Stimulated activated CD4-positive, alpha-beta T cell treated with anti-CD3 and anti-CD28 coated beads, TNF-alpha, amount 100 ng/mL, for 24 hours (primary cell): ENCODE measurements at regions not wholly inside any gene's neighbourhood (a gene's known extent, or its start where the extent isn't known, plus 50 kb on each side); places are given as distances from the start of the nearest gene placed in this dataset.

Source experiments
- DNase-seq, 3 experiments: peaks; one replicate each; pipeline ENCODE4 v3.0.0-alpha.2; 2020; ENCODE audit warnings: low read depth in 3 of 3

GRCh38 chr6:105966481-105966880 is 119.7 kb upstream of the PRDM1 start:
- no peak for DNase-seq

GRCh38 chr6:105964979-105965760 is 121.0 kb upstream of the PRDM1 start:
- DNase-seq = no peak

DNA sequence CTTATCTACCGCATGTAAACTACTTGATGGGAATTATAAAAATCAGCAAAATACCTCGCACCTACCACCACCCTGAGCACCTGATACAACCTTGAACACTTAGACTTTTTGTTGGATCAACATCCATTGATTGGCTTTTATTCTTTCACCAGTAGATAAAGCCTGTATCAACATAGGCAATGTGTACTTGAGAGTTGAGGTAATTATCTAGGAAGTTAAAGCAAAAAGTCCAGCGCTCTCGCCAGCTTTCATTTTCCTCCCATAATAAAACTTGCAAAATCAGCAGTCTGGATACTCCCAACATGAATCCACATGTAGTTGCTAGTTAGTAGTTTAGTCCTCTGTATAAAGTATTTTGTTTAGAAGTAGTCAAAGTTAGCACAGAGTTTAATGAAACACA is 132.0 kb upstream of the PRDM1 start:
- DNase-seq = no peak

DNA sequence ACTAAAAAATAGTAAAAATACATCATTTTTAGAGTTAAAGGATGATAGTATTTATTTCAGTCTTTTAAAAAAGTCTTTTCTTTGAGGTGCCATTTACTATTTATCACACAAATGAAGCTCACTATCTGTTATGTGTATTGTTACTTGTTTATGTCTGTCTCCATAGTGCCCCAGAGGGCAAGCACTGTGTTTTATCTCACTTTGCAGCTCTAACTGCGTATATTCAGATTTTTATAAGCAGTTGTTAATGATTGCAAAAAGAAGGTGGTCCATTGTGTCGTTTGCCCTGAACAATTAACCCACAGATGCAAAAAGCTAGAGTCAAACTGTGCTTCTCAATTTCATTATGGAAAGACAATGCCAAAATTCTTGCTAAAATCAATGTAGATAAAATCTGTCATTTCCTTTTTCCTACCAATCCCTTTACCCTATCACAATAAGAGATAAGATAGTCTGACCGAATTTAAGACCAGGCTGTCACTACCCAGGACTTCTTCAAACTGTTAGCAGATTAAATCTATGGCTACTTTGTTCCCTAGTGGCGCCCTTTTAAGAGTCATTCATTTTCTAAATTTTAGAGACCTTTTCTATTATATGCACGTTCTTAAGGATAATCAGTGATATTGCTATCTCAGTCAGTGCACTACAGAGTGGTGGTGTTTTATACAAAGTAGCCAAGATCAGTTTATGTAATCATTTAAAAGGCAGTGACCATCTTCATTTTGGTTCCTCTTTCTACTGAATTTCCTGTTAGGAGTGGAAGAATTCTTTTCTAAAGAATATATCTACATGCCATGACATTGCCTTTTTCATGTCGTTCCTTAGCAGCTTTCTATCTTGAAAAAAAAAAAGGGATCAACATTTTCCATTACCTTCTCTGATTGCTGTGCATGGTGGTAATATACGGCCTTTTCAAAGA is 133.1 kb upstream of the PRDM1 start:
- DNase-seq = no peak

DNA sequence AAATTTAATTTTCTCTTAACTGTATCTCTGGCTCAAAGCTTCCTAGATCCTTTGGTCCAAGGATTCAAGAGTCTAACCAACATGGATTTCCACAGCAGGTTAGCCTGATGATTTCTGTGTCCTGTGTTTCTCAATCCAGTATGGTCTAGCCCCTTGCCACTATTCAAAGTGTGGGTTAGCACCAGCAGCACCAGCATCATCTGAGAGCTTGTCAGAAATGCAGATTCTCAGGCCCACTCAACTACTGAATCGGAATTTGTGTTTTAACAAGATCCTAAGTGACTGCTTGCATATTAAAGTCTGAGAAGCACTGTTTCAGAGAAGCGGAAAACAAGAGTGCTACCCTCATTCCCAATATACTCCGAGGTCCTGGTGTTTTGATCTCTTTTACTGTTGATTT is 133.8 kb upstream of the PRDM1 start:
- DNase-seq = no peak

DNA sequence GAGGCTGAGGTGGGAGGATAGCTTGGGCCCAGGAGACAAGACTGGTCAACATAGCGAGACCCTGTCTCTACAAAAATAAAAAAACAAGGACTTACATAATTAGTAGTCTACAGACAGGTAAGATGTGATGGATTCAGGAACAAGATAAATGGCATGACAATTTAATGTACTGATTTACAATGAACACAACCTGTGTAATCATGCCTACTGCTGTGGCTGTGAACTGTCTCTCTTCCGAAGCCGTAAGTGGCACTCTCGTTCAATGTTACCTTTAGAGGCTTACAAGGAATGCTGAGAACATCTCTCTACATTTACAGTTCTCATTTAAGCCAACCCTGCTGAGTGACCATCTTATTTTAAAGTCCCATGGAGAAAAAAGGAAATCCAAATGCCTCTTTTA is 134.8 kb upstream of the PRDM1 start:
- DNase-seq = no peak

GRCh38 chr6:105949869-105950268 is 136.3 kb upstream of the PRDM1 start:
- DNase-seq = no peak

- no peak for DNase-seq
Observed at GRCh38 chr6:105943514-105943913, 142.6 kb upstream of the PRDM1 start.

DNA sequence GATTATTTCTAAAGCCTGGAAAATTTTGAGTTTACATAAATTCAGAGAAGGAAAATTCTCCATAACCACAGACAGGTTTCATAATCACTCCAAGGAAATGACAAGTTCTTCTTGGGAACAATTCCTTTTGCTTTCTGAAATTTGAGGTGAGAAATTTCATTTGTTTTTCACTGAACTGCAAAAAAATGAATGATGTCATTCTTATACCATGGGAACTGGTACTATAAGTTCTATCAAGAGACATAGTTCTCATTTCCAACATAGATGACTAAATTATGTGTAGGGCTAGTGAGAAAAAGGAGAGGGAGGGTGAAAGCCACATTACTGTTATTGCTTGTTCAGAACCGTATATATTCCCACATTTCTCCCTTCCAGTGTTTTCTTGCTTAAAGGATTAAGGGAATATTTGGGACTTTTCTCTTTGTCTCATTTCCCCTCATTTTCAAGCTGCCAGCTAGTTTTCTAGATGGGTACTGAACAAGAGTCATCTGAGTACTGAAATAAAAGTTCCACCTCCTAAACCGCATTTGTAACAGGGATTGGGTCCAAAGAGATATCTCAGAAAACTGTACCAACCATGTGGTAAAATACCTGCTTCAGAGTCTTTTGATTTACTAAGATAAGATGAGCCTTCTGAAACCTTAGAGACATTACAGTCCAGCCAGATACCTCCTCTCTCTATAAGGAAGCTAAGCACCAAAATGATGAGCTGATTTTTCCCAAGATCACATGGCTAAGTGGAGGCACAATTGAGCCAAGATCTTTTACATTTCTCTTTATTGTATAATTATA is 144.3 kb upstream of the PRDM1 start:
- no peak for DNase-seq

- DNase-seq = no peak
Observed at GRCh38 chr6:105940990-105941389, 145.1 kb upstream of the PRDM1 start.

DNA sequence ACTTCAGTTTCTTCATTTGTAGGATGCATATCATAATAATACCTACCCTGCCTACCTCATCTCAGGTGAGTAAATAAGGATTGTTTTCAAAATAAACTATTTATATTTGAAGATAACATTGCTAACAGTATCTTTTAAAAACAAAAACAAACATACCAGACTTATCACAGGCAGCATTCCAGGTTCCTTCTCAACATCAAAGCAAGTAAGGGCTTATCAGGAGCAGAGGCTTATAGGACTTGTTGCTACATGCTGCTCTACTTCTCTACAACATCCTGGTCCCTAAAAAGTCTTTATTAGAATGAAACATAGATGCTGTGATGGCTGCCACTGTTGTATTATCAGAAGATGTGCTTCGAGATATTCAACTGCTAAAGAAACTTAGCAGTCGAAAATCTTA is 149.2 kb upstream of the PRDM1 start:
- DNase-seq = no peak

- DNase-seq = no peak
Observed at GRCh38 chr6:105935416-105935815, 150.7 kb upstream of the PRDM1 start.

GRCh38 chr6:105934708-105935107 is 151.4 kb upstream of the PRDM1 start:
- DNase-seq = no peak

- DNase-seq = no peak
Observed at GRCh38 chr6:105932440-105932839, 153.7 kb upstream of the PRDM1 start.

DNA sequence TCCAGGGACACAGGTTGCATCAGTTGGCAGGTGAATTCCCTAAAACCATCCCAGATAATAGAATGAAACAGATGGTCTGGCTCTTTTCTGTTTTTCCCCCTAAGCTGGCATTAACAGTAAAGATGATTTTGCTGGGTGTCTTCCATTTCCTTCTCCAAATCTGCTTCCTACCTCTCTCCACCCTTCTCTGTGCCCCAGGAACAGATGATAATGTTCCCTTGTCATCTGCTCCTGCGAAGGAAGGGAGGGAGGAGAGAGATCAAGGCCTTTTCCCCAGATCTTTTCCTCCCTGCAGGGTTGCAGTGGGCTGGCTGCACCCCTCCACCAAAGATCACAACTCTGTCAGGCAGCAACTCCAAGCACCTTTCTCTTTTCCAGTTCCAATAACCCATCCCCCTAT is 156.5 kb upstream of the PRDM1 start:
- DNase-seq = no peak

DNA sequence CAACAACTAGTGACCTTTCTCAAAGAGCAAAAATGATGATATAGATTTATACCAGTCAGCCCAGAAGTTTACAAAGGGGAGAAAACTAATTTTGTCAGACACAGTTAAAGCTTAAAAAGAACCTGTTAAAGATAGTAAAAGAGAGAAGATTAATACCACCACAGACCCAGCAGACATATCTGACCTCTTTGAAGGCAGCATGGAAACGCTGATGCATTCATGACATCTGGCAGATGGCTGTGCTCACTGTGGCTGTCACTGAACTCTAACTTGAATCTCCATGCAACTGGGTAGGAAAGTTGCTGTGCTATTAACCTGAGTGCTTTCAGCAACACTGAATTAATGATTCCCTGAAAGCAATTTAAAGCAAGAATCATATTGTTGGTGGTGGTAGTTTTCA is 159.8 kb upstream of the PRDM1 start:
- DNase-seq = no peak

DNA sequence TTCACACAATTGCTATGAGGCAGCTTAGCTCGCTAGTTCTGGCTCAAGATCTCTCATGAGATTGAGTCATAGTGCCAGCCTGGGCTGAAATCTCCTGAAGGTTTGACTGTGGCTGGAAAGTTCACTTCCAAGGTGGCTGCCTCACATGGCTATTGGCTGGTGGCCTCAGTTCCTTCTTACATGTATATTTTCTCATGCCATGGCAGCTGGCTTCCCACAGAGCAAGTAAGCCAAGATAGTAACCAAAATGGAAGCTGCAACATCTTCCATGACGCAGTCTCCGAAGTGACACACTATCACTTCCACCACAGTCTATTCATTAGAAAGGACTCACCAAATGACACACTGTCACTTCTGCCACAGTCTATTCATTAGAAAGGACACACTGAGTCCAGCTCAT is 160.4 kb upstream of the PRDM1 start:
- no peak for DNase-seq

GRCh38 chr6:105921781-105922180 is 164.4 kb upstream of the PRDM1 start:
- no peak for DNase-seq

GRCh38 chr6:105920071-105920470 is 166.1 kb upstream of the PRDM1 start:
- no peak for DNase-seq

GRCh38 chr6:105917038-105917695 is 169.0 kb upstream of the PRDM1 start:
- no peak for DNase-seq

GRCh38 chr6:105911106-105911629 is 175.0 kb upstream of the PRDM1 start:
- no peak for DNase-seq
